HTR-8/SVneo (cell line): ENCODE measurements at regions not wholly inside any gene's neighbourhood (a gene's known extent, or its start where the extent isn't known, plus 50 kb on each side); places are given as distances from the start of the nearest gene placed in this dataset.

Experiments
- DNase-seq: peaks from one replicate; pipeline ENCODE4 v3.0.0; 2011; ENCODE audit warnings: low spot score, mixed read lengths; ENCODE audit not compliant: insufficient read length
- FAIRE-seq: peaks from 2 replicates; lab custom pipeline; 2011; peaks lifted over from hg19 to GRCh38; lab: Jason Lieb, UNC

- DNase-seq (no peak), FAIRE-seq (no peak)
Observed at GRCh38 chr7:46848944-46849343, 733.0 kb downstream of the TNS3 start.

- DNase-seq: no peak
- no peak for FAIRE-seq
Observed at GRCh38 chr7:46848311-46848710, 733.6 kb downstream of the TNS3 start.

GRCh38 chr7:46847126-46847525 lies 734.8 kb downstream of the TNS3 start:
- no peak for DNase-seq
- FAIRE-seq: no peak

- DNase-seq: no peak
- no peak for FAIRE-seq
Observed at GRCh38 chr7:46844486-46844885, 737.4 kb downstream of the TNS3 start.

GRCh38 chr7:46841248-46841647 lies 740.7 kb downstream of the TNS3 start:
- DNase-seq (no peak), FAIRE-seq (no peak)

- FAIRE-seq: no peak
Observed at GRCh38 chr7:46839651-46840050, 742.3 kb downstream of the TNS3 start.

GRCh38 chr7:46838463-46838862 lies 743.4 kb downstream of the TNS3 start:
- DNase-seq (no peak), FAIRE-seq (no peak)

More at GRCh38 chr7:46839651-46840050, 742.3 kb downstream of the TNS3 start:
- DNase-seq: no peak

- DNase-seq (no peak), FAIRE-seq (no peak)
Observed at GRCh38 chr7:46835556-46835955, 746.4 kb downstream of the TNS3 start.

GRCh38 chr7:46834921-46835320 lies 747.0 kb downstream of the TNS3 start:
- no peak for FAIRE-seq
- DNase-seq: no peak

GRCh38 chr7:46833197-46833596 lies 748.7 kb downstream of the TNS3 start:
- FAIRE-seq: no peak
- DNase-seq: no peak

GRCh38 chr7:46832136-46832535 lies 749.8 kb downstream of the TNS3 start:
- DNase-seq (no peak), FAIRE-seq (no peak)

- no peak for DNase-seq
- FAIRE-seq: no peak
Observed at GRCh38 chr7:46819819-46820218, 762.1 kb downstream of the TNS3 start.

GRCh38 chr7:46814516-46815250 lies 767.2 kb downstream of the TNS3 start:
- DNase-seq (no peak), FAIRE-seq (no peak)

- DNase-seq: no peak
- FAIRE-seq: no peak
Observed at GRCh38 chr7:46812101-46812675, 769.7 kb downstream of the TNS3 start.

- peak; percentile 68 for DNase-seq
- FAIRE-seq: no peak
Observed at GRCh38 chr7:46811529-46811928, 770.4 kb downstream of the TNS3 start.

- FAIRE-seq (no peak), DNase-seq (no peak)
Observed at GRCh38 chr7:46810986-46811385, 770.9 kb downstream of the TNS3 start.

GRCh38 chr7:46809886-46810285 lies 772.0 kb downstream of the TNS3 start:
- no peak for DNase-seq
- FAIRE-seq: no peak

GRCh38 chr7:46806856-46807255 lies 775.1 kb downstream of the TNS3 start:
- no peak for DNase-seq
- no peak for FAIRE-seq

GRCh38 chr7:46802479-46802878 lies 779.4 kb downstream of the TNS3 start:
- DNase-seq: no peak
- no peak for FAIRE-seq

GRCh38 chr7:46791188-46791587 lies 790.7 kb downstream of the TNS3 start:
- DNase-seq: no peak
- no peak for FAIRE-seq

GRCh38 chr7:46786995-46787394 lies 794.9 kb downstream of the TNS3 start:
- FAIRE-seq: no peak
- DNase-seq: no peak
